ENCODE measurements at regions not wholly inside any gene's neighbourhood (a gene's known extent, or its start where the extent isn't known, plus 50 kb on each side); places are given as distances from the start of the nearest gene placed in this dataset.

- DNase-seq (ENCODE audit: low read depth in 2 of 2) = no peak
Measured at GRCh38 chr6:85396159-85396808, 53.6 kb upstream of the NT5E start.

DNA sequence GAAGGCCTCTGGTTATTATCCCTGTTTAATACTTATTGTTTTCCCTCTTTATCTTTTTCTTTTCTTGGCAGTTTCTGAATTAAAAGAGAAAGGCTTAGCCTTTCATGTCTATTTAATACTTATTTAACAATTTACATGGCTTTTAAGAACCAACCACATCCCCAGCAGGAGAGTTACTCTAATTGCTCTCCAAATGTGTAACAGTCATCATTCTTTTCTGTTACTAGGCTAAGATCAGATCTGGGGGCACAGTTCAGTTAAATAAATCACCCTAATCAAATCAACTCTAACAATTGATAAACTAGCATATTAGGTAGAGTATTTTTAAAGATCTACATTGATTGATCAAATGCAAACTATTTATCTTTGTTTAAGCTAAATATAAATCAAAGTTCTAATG is 54.1 kb upstream of the NT5E start:
- DNase-seq (ENCODE audit: low read depth in 2 of 2) = no peak

GRCh38 chr6:85394853-85395538 is 54.9 kb upstream of the NT5E start:
- no peak for DNase-seq (ENCODE audit: low read depth in 2 of 2)

- no peak for DNase-seq (ENCODE audit: low read depth in 2 of 2)
Measured at GRCh38 chr6:85394199-85394598, 55.7 kb upstream of the NT5E start.

DNA sequence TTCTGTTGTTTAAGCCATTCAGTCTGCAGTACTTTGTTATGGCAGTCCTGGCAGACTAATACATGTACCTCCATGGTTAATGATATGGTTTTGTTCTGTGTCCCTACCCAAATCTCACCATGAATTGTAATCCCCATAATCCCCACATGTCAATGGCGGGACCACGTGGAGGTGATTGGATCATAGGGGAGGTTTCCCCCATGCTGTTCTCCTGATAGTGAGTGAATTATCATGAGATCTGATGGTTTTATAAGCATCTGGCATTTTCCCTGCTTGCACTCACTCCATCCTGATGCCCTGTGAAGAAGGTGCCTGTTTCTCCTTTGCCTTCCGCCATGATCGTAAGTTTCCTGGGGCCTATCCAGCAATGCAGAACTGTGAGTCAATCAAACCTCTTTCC is 57.5 kb upstream of the NT5E start:
- DNase-seq (ENCODE audit: low read depth in 2 of 2) = no peak

GRCh38 chr6:85390775-85391174 is 59.1 kb upstream of the NT5E start:
- no peak for DNase-seq (ENCODE audit: low read depth in 2 of 2)

- no peak for DNase-seq (ENCODE audit: low read depth in 2 of 2)
Measured at GRCh38 chr6:85390105-85390728, 59.7 kb upstream of the NT5E start.

DNA sequence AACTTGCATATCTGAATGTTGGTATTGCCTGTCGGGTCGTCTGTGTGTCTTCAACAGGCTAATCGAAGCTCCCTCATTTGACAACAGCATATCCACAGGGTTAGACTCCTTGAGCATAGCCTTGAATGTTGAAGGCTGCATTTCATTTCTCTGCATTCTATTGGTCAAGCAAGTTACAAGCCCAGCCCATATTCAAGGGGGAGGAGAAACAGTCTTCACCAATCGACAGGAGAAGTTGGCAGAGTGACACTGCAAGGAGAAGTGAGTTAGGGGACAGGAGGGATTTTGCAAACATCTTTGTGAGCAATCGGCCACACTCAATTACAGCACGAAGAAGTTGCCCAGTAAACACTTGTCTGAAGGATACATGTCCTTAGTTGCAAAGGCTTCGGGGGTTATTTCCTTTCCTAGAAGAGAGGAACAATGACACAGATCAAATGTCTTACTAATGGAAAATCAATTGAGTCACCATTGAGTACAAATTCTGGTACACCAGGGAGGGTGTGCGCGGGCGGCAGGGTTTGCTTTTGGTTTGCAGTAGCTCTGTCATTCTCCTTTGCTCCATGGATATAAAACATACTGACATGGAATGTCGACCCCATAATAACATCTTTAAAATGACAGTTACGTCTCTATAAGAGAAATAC is 60.6 kb upstream of the NT5E start:
- peak in 1 of 2 donors; percentile 3 for DNase-seq (ENCODE audit: low read depth in 2 of 2)

- DNase-seq (ENCODE audit: low read depth in 2 of 2) = no peak
Measured at GRCh38 chr6:85388531-85388930, 61.4 kb upstream of the NT5E start.

- no peak for DNase-seq (ENCODE audit: low read depth in 2 of 2)
Measured at GRCh38 chr6:85385636-85386315, 64.1 kb upstream of the NT5E start.

DNA sequence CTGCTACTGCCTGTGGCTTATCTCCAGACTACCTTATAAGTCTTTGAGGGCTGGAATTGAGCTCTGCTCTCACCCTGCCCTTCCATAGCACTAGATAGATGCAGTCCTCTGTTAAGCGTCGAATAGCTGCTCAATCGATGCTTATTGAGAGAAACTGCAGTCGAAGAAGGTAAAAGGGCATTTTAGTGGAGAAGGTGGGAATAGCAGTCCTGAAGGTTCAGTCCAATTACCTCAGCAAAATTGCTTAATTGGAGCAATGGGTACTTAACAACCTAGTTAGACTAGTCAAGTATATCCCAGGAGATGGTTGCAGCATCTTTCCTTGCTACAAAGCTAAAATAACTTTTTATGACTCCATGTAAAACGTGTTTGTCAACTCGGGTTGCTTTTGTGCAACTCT is 66.8 kb upstream of the NT5E start:
- DNase-seq (ENCODE audit: low read depth in 2 of 2) = no peak

- DNase-seq (ENCODE audit: low read depth in 2 of 2) = no peak
Measured at GRCh38 chr6:85382541-85382940, 67.3 kb upstream of the NT5E start.

GRCh38 chr6:85372915-85373270 is 77.0 kb upstream of the NT5E start:
- no peak for DNase-seq (ENCODE audit: low read depth in 2 of 2)

DNA sequence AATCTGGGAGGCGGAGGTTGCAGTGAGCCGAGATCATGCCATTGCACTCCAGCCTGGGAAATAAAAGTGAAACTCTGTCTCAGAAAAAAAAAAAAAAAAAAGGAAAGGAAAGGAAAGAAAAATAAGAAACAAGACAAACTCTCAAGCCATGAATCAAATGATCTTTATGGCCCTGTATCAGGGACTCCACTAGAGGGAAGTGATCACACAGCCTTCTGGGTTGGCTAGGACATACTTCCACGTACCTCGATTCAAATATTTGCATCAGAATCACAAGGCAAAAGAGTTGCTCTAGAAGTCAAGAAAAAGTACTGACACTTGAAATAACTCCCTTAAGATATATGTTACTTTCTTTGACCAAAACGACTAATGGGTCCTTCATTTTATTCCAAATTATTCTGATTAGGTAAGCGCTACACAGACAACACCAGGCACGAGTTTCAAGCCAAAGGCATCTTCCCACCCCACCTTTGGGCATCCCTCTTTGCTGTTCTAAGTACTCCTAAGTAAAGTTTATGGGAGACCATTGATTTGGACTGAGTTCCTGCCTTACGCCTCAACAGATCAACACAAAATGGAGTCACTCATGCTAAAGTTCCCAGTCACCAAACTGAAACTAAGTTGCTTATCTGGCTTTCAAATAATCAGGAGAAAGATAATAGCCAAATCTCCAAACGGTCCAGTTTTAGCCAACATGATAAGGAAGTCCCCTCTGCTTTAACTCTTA is 77.5 kb upstream of the NT5E start:
- DNase-seq (ENCODE audit: low read depth in 2 of 2) = no peak

- no peak for DNase-seq (ENCODE audit: low read depth in 2 of 2)
Measured at GRCh38 chr6:85368631-85369030, 81.3 kb upstream of the NT5E start.

DNA sequence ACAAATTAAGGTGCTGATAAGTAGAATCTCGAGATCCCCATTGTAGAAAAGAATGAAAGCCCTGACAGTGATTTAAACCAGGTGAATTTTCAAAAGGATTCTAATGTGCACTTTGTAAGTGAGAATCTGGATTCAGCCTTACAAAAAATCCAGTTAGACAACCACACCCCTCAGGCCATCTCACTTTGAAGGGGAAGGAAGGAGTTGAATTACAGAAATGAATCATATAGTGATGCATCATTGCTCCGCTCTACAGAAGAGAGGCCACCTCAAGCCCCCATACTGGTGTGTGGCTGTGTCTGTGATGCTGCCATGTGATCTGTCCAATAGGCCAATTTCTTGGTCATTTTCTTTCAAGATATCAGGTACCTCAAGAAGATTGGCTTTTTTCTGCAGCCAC is 85.5 kb upstream of the NT5E start:
- no peak for DNase-seq (ENCODE audit: low read depth in 2 of 2)

DNA sequence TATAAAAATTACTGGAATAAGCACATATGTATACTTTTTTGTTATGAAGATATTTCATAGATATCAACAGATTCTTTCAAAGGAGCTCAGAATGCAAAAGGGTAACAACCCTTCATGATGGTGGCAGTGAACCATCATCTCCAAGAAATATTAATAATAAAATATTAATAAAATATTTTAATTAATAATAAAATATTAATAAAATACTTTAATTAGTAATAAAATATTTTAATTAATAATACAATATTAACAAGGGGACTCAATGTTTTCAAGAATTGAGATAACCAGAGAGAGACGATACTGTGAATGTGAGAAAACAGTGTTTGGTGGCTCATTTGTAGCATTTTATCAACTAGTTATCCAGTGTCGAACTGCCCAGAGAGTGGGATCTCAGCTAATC is 86.0 kb upstream of the NT5E start:
- no peak for DNase-seq (ENCODE audit: low read depth in 2 of 2)

- no peak for DNase-seq (ENCODE audit: low read depth in 2 of 2)
Measured at GRCh38 chr6:85362652-85363310, 87.1 kb upstream of the NT5E start.

DNA sequence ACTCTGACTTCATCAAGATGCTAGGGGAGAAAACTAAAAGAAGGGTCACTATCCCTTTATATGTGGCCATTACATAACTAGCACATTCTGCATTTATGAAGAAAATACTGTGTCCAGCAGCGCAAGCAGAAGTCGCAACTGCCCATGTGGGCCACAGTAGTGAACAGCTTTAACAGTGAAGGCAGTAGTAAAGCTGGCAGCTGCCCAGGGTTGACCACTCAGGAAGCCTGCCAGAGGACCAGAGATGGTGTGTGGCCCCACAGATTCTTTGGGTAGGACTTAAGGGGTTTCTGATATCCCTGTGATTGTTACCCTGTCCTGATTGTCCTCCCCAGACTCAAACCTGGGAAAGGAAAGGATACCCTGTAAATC is 88.3 kb upstream of the NT5E start:
- DNase-seq (ENCODE audit: low read depth in 2 of 2) = no peak

- DNase-seq (ENCODE audit: low read depth in 2 of 2) = no peak
Measured at GRCh38 chr6:85360794-85361642, 88.9 kb upstream of the NT5E start.

Data from stimulated activated CD4-positive, alpha-beta T cell treated with anti-CD3 and anti-CD28 coated beads, Interleukin-1b, Interleukin-23, amount 100 ng/mL, for 4 hours (primary cell).